Gastrocnemius medialis (tissue), 4 donors: ENCODE measurements at regions not wholly inside any gene's neighbourhood (a gene's known extent, or its start where the extent isn't known, plus 50 kb on each side); places are given as distances from the start of the nearest gene placed in this dataset.

Source experiments
- CTCF ChIP-seq, 5 experiments: fragments of 450-650 bp in 3 of 5; fragments of 200-600 bp in 2 of 5; sonication (generic) in 2 of 5; IDR thresholded peaks in 4 of 5; conservative IDR thresholded peaks in 1 of 5; 1 replicate in 4 of 5; 2 replicates in 1 of 5; pipeline ENCODE4 v1.5.1; 2016 to 2019; ENCODE audit warnings: antibody characterized with exemption in 5 of 5, mild to moderate bottlenecking in 3 of 5, moderate library complexity in 3 of 5
- POLR2A ChIP-seq, 2 donors: fragments of 450-650 bp; IDR thresholded peaks; one replicate each; pipeline ENCODE4 v1.6.1; 2017; ENCODE audit warnings: antibody characterized with exemption in 2 of 2, mild to moderate bottlenecking in 2 of 2, moderate library complexity in 2 of 2

DNA sequence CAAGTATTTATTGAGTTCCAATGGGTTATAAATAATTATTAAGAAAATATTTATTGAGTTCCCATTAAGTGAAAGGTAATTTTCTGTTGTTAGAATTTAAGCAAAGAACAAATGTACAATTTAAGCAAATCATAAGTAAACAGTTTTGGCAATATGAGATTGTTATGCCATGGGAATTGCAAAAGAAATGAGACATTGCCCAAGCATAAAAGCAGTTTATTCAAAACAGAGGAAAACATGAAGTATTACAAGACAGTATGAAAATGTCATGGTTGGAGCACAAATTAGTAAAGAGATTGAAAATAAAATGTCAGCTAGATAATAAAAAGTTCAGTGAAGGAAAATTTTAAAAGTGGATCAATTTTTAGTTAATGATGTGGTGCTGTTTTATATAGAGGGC, 706.1 kb upstream of the EPHA5 start:
- no peak for TF ChIP-seq POLR2A (IDR thresholded peaks at IDR 0.05)
- TF ChIP-seq CTCF (IDR thresholded peaks at IDR 0.05 in 4 of 5, conservative IDR thresholded peaks at IDR 0.05 in 1 of 5): no peak
